A549 (cell line): ENCODE measurements at regions not wholly inside any gene's neighbourhood (a gene's known extent, or its start where the extent isn't known, plus 50 kb on each side); places are given as distances from the start of the nearest gene placed in this dataset.

Experiments used
- ATAC-seq, 2 experiments: fragments of 200-7000 bp in 1 of 2; fragments of >200 bp in 1 of 2; cut with Nextera tagmentation in 1 of 2; cut with Tn5 transposase in 1 of 2; 3 replicates each; pipeline versions ENCODE4 v1.8.0 to v1.9.1; 2018 to 2020; ENCODE audit warnings: mild to moderate bottlenecking in 1 of 2, moderate library complexity in 1 of 2
- CTCF ChIA-PET: fragments of 300-600 bp; sonication (Branson Sonifier 250); formaldehyde crosslinking; extraction: SDS; loops from one replicate; lab custom pipeline; 2021; ENCODE audit warnings: antibody characterized with exemption, inconsistent platforms; lab: Yijun Ruan, JAX
- POLR2A ChIA-PET: fragments of 350-600 bp; formaldehyde crosslinking; extraction: SDS; loops from one replicate; lab custom pipeline; 2021; ENCODE audit warnings: antibody characterized with exemption, inconsistent platforms; lab: Yijun Ruan, JAX
- DNase-seq, 2 experiments: peaks; one replicate each; pipeline versions ENCODE4 v3.0.0 to v3.0.0-alpha.2; 2011 to 2016; ENCODE audit warnings: low read depth in 1 of 2, low spot score in 1 of 2
- FAIRE-seq: peaks from 2 replicates; lab custom pipeline; 2011; peaks lifted over from hg19 to GRCh38; lab: Jason Lieb, UNC
- H3K27ac ChIP-seq, 2 experiments: fragments of >200 bp; sonication (Bioruptor Twin); formaldehyde crosslinking; 3 replicates each; pipeline ENCODE4 v1.5.1; 2016 to 2017
- H3K4me1 ChIP-seq: fragments of >200 bp; sonication (Bioruptor Twin); formaldehyde crosslinking; 3 replicates; pipeline ENCODE4 v1.6.1; 2016
- H3K4me2 ChIP-seq: fragments of >200 bp; sonication (Bioruptor Twin); formaldehyde crosslinking; 3 replicates; pipeline ENCODE4 v1.6.1; 2016
- H3K4me3 ChIP-seq: fragments of >200 bp; sonication (Bioruptor Twin); formaldehyde crosslinking; 3 replicates; pipeline ENCODE4 v1.5.1; 2016
- H3K9me3 ChIP-seq: fragments of >200 bp; sonication (Bioruptor Twin); formaldehyde crosslinking; 3 replicates; pipeline ENCODE4 v1.6.1; 2016
- CHD2 ChIP-seq: fragments of 150-350 bp; IDR thresholded peaks from 2 replicates; pipeline ENCODE4 v1.6.1; 2014; ENCODE audit warnings: low read length; ENCODE audit not compliant: partially characterized antibody
- CTCF ChIP-seq: fragments of >200 bp; sonication (Bioruptor Twin); formaldehyde crosslinking; IDR thresholded peaks from 3 replicates; pipeline ENCODE4 v1.5.1; 2016
- EHMT2 ChIP-seq: fragments of 200-600 bp; sonication (generic); IDR thresholded peaks from 2 replicates; pipeline ENCODE4 v1.6.1; 2016; ENCODE audit warnings: antibody characterized with exemption, low read depth, mild to moderate bottlenecking, moderate library complexity
- EP300 ChIP-seq, 2 experiments: fragments of >200 bp; sonication (Bioruptor Twin); formaldehyde crosslinking; IDR thresholded peaks; 2 replicates in 1 of 2; 3 replicates in 1 of 2; pipeline ENCODE4 v1.6.1; 2016 to 2017
- GATA3 ChIP-seq: IDR thresholded peaks from 2 replicates; pipeline ENCODE4 v1.6.1; 2012; ENCODE audit warnings: borderline replicate concordance
- HDAC2 ChIP-seq: fragments of 200-600 bp; sonication (generic); IDR thresholded peaks from 2 replicates; pipeline ENCODE4 v1.6.1; 2016
- HEYL ChIP-seq: fragments of 250-450 bp; sonication (Bioruptor Pico); IDR thresholded peaks from 2 replicates; pipeline ENCODE4 v1.8.0; 2021; ENCODE audit warnings: mild to moderate bottlenecking, moderate library complexity
- HMGXB4 ChIP-seq: fragments of 250-450 bp; sonication (Bioruptor Pico); IDR thresholded peaks from 2 replicates; pipeline ENCODE4 v1.5.0; 2021; ENCODE audit warnings: mild to moderate bottlenecking, moderate library complexity, borderline replicate concordance
- HOXB13 ChIP-seq: fragments of 250-450 bp; sonication (Bioruptor Pico); IDR thresholded peaks from 2 replicates; pipeline ENCODE4 v1.5.0; 2020; ENCODE audit warnings: low read depth, mild to moderate bottlenecking, moderate library complexity
- MAFK ChIP-seq: fragments of 450-650 bp; IDR thresholded peaks from 2 replicates; pipeline ENCODE4 v1.6.1; 2014; ENCODE audit not compliant: partially characterized antibody
- PHF8 ChIP-seq: fragments of 200-600 bp; sonication (generic); IDR thresholded peaks from 2 replicates; pipeline ENCODE4 v1.6.1; 2016; ENCODE audit warnings: low read depth, mild to moderate bottlenecking, antibody characterized with exemption, moderate library complexity, borderline replicate concordance
- RARB ChIP-seq: fragments of 250-450 bp; sonication (Bioruptor Pico); IDR thresholded peaks from 2 replicates; pipeline ENCODE4 v1.8.0; 2021; ENCODE audit warnings: mild to moderate bottlenecking, moderate library complexity
- RFX5 ChIP-seq: fragments of 450-650 bp; IDR thresholded peaks from 2 replicates; pipeline ENCODE4 v1.7.1; 2014; ENCODE audit warnings: antibody characterized with exemption, mild to moderate bottlenecking, moderate library complexity
- SMC3 ChIP-seq: fragments of >200 bp; sonication (Bioruptor Twin); formaldehyde crosslinking; IDR thresholded peaks from 3 replicates; pipeline ENCODE4 v1.6.1; 2018; ENCODE audit warnings: inconsistent platforms
- TFCP2L1 ChIP-seq: fragments of 250-450 bp; sonication (Bioruptor Pico); IDR thresholded peaks from 2 replicates; pipeline ENCODE4 v1.5.0; 2021; ENCODE audit warnings: mild to moderate bottlenecking
- WGBS: methylation state at CpG from one replicate; pipeline ENCODE4 v1.1.6; 2017; ENCODE audit errors: missing lambda C conversion rate; 5-methylcytosine and 5-hydroxymethylcytosine counted together
- TF ChIP-seq, protein P1 (sequence below): fragments of >200 bp; sonication (Bioruptor Twin); formaldehyde crosslinking; IDR thresholded peaks from 2 replicates; pipeline ENCODE4 v1.6.1; 2016
- TF ChIP-seq, protein P2 (sequence below): fragments of 200-600 bp; sonication (generic); IDR thresholded peaks from 2 replicates; pipeline ENCODE4 v1.6.1; 2016; ENCODE audit warnings: antibody characterized with exemption, mild to moderate bottlenecking, moderate library complexity
- TF ChIP-seq, protein P3 (sequence below): IDR thresholded peaks from 2 replicates; pipeline ENCODE4 v1.6.1; 2012; ENCODE audit warnings: low read depth, borderline replicate concordance

DNA sequence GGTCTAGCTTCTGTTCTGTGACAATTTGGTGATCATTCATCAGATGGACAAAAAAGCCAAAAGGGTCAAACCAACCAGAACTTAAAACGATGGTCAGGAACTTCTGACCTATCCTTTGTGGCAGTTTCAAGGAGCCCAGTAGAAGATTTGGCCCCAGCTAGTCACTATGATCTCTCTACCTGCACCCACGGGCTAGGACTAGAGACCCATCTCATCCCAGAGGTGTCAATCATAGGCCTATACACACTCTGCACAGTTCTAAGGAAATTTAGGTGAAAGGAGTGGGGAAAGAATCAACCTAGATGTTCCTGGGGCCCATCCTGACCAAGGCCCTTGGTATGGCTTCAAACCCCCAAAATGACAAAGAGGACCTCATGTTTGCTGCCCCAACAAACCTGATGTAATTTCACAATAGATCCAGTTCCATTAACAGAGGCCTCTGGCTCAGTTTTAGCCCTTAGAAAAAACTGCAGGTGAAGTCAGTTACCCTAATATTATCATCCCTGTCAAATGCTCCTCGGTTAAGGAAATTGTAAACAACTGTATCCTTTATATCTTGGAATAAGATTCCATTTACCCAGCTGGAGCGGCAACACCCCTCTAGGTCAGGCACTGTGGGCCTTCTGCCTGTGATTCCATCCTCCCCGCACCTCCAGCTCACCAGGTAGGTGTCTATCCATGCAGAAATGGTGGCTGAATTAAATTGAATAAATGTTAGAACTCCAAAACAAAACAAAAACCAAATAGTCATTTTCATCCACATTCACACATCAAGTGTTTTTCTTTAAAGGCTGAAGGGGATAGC is 138.7 kb downstream of the ENC1 start:
- POLR2A ChIA-PET: no interaction called here
- ATAC-seq (no peak), DNase-seq (no peak), FAIRE-seq (no peak)
- Histone ChIP-seq H3K4me2 (no peak overlapping the region), H3K27ac (no peak overlapping the region), H3K4me3 (no peak overlapping the region), H3K9me3 (no peaks in the 10 kb centered on the region), H3K4me1 (peaks cover 16% of the 10 kb centered on the region)
- no peak for TF ChIP-seq TFCP2L1
- no peak for TF ChIP-seq MAFK
- TF ChIP-seq CHD2: no peak
- TF ChIP-seq HOXB13: no peak
- TF ChIP-seq EP300 (IDR thresholded peaks at IDR 0.05): no peak
- no peak for TF ChIP-seq SMC3
- no peak for TF ChIP-seq EHMT2
- no peak for TF ChIP-seq RARB
- no peak for TF ChIP-seq GATA3
- TF ChIP-seq HDAC2: no peak
- no peak for TF ChIP-seq HMGXB4
- no peak for TF ChIP-seq CTCF
- TF ChIP-seq, protein P1, sequence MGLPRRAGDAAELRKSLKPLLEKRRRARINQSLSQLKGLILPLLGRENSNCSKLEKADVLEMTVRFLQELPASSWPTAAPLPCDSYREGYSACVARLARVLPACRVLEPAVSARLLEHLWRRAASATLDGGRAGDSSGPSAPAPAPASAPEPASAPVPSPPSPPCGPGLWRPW: no peak
- TF ChIP-seq PHF8: no peak
- TF ChIP-seq RFX5: no peak
- TF ChIP-seq, protein P2, sequence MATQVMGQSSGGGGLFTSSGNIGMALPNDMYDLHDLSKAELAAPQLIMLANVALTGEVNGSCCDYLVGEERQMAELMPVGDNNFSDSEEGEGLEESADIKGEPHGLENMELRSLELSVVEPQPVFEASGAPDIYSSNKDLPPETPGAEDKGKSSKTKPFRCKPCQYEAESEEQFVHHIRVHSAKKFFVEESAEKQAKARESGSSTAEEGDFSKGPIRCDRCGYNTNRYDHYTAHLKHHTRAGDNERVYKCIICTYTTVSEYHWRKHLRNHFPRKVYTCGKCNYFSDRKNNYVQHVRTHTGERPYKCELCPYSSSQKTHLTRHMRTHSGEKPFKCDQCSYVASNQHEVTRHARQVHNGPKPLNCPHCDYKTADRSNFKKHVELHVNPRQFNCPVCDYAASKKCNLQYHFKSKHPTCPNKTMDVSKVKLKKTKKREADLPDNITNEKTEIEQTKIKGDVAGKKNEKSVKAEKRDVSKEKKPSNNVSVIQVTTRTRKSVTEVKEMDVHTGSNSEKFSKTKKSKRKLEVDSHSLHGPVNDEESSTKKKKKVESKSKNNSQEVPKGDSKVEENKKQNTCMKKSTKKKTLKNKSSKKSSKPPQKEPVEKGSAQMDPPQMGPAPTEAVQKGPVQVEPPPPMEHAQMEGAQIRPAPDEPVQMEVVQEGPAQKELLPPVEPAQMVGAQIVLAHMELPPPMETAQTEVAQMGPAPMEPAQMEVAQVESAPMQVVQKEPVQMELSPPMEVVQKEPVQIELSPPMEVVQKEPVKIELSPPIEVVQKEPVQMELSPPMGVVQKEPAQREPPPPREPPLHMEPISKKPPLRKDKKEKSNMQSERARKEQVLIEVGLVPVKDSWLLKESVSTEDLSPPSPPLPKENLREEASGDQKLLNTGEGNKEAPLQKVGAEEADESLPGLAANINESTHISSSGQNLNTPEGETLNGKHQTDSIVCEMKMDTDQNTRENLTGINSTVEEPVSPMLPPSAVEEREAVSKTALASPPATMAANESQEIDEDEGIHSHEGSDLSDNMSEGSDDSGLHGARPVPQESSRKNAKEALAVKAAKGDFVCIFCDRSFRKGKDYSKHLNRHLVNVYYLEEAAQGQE: no peak
- TF ChIP-seq HEYL: no peak
- TF ChIP-seq, protein P3, sequence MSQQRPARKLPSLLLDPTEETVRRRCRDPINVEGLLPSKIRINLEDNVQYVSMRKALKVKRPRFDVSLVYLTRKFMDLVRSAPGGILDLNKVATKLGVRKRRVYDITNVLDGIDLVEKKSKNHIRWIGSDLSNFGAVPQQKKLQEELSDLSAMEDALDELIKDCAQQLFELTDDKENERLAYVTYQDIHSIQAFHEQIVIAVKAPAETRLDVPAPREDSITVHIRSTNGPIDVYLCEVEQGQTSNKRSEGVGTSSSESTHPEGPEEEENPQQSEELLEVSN: no peak
- 78% methylated on average over 5 of the region's 5 CpGs for WGBS
- CTCF ChIA-PET: no interaction called here
